HEK293 (cell line): ENCODE measurements at regions not wholly inside any gene's neighbourhood (a gene's known extent, or its start where the extent isn't known, plus 50 kb on each side); places are given as distances from the start of the nearest gene placed in this dataset.

ENCODE experiments used
- CTCF ChIP-seq: fragments of 450-650 bp; formaldehyde crosslinking; IDR thresholded peaks from 2 replicates; pipeline ENCODE4 v1.5.1; 2016; ENCODE audit warnings: missing biosample characterization, missing genetic modification characterization
- HOXA7 ChIP-seq: sonication (generic); formaldehyde crosslinking; IDR thresholded peaks from 2 replicates; pipeline ENCODE4 v1.8.1; 2022; ENCODE audit warnings: missing genetic modification reagents, borderline replicate concordance
- ZNF350 ChIP-seq: fragments of 450-650 bp; formaldehyde crosslinking; IDR thresholded peaks from 2 replicates; pipeline ENCODE4 v1.5.0; 2017; ENCODE audit warnings: missing biosample characterization, mild to moderate bottlenecking, missing genetic modification characterization
- ZNF398 ChIP-seq: fragments of 450-650 bp; formaldehyde crosslinking; IDR thresholded peaks from 2 replicates; pipeline ENCODE4 v1.5.1; 2017; ENCODE audit warnings: missing biosample characterization, missing genetic modification characterization
- ZNF416 ChIP-seq: fragments of 450-650 bp; formaldehyde crosslinking; IDR thresholded peaks from 2 replicates; pipeline ENCODE4 v1.5.1; 2016; ENCODE audit warnings: missing biosample characterization, missing genetic modification characterization
- ZNF704 ChIP-seq: fragments of 450-650 bp; formaldehyde crosslinking; IDR thresholded peaks from 2 replicates; pipeline ENCODE4 v1.5.1; 2016; ENCODE audit warnings: missing biosample characterization, missing genetic modification characterization
- ZNF747 ChIP-seq: fragments of 450-650 bp; formaldehyde crosslinking; IDR thresholded peaks from 2 replicates; pipeline ENCODE4 v1.5.1; 2016; ENCODE audit warnings: missing biosample characterization, missing genetic modification characterization

GRCh38 chr2:234195516-234195915, 145.0 kb downstream of the SPP2 start:
- TF ChIP-seq ZNF350 (no peak), HOXA7 (CRISPR knock-in tag) (no peak), CTCF (tag by site-specific recombination) (no peak), ZNF398 (tag by site-specific recombination) (no peak), ZNF416 (no peak), ZNF704 (tag by site-specific recombination) (no peak), ZNF747 (tag by site-specific recombination) (no peak)
